GM23338 (cell line): ENCODE measurements at regions not wholly inside any gene's neighbourhood (a gene's known extent, or its start where the extent isn't known, plus 50 kb on each side); places are given as distances from the start of the nearest gene placed in this dataset.

Source experiments
- ATAC-seq: fragments of 200-7000 bp; cut with Tn5 transposase; 3 replicates; pipeline ENCODE4 v1.9.1; 2020
- DNase-seq: peaks from one replicate; pipeline ENCODE4 v3.0.0-alpha.2; 2015; ENCODE audit warnings: low spot score
- H2AFZ ChIP-seq: fragments of 200-600 bp; sonication (generic); 2 replicates; pipeline ENCODE4 v1.8.0; 2016; ENCODE audit warnings: antibody characterized with exemption, mild to moderate bottlenecking, moderate library complexity
- H3F3A ChIP-seq: fragments of 200-600 bp; sonication (generic); replicated peaks from 2 replicates; pipeline ENCODE4 v1.8.0; 2017; ENCODE audit warnings: antibody characterized with exemption, mixed run types, low read depth
- H3K27ac ChIP-seq: fragments of 200-600 bp; sonication (generic); 2 replicates; pipeline ENCODE4 v1.6.1; 2016; ENCODE audit warnings: low read depth
- H3K27me3 ChIP-seq: fragments of 200-600 bp; sonication (generic); 2 replicates; pipeline ENCODE4 v1.8.0; 2016; ENCODE audit warnings: mild to moderate bottlenecking, mixed run types, moderate library complexity; ENCODE audit not compliant: insufficient read depth
- H3K36me3 ChIP-seq: fragments of 200-600 bp; sonication (generic); 2 replicates; pipeline ENCODE4 v1.8.0; 2016; ENCODE audit warnings: mild to moderate bottlenecking; ENCODE audit not compliant: insufficient read depth
- H3K4me1 ChIP-seq: fragments of 200-600 bp; sonication (generic); 2 replicates; pipeline ENCODE4 v1.8.0; 2016; ENCODE audit warnings: mild to moderate bottlenecking, moderate library complexity; ENCODE audit not compliant: insufficient read depth
- H3K4me2 ChIP-seq: fragments of 200-600 bp; sonication (generic); 2 replicates; pipeline ENCODE4 v1.7.1; 2017; ENCODE audit warnings: mixed run types
- H3K4me3 ChIP-seq: fragments of 200-600 bp; sonication (generic); 2 replicates; pipeline ENCODE4 v1.6.1; 2016; ENCODE audit warnings: mixed run types
- H3K79me2 ChIP-seq: fragments of 200-600 bp; sonication (generic); replicated peaks from 2 replicates; pipeline ENCODE4 v1.8.0; 2017; ENCODE audit warnings: mild to moderate bottlenecking; ENCODE audit not compliant: insufficient read depth
- H3K9me2 ChIP-seq: fragments of 200-600 bp; sonication (generic); 2 replicates; pipeline ENCODE4 v1.8.0; 2017; ENCODE audit not compliant: insufficient read depth
- H4K20me1 ChIP-seq: fragments of 200-600 bp; sonication (generic); replicated peaks from 2 replicates; pipeline ENCODE4 v1.8.0; 2017; ENCODE audit warnings: mild to moderate bottlenecking; ENCODE audit not compliant: insufficient read depth
- H3K27ac Mint-ChIP-seq: 2 replicates; pipeline ENCODE4 v1.8.0; 2020; ENCODE audit warnings: inconsistent platforms, mild to moderate bottlenecking, moderate library complexity, mixed read lengths
- H3K27me3 Mint-ChIP-seq: 3 replicates; pipeline ENCODE4 v1.8.0; 2022; ENCODE audit warnings: low read depth, mild to moderate bottlenecking, moderate library complexity, mixed read lengths, inconsistent platforms; ENCODE audit not compliant: insufficient read depth, poor library complexity
- H3K36me3 Mint-ChIP-seq: 3 replicates; pipeline ENCODE4 v1.8.0; 2021; ENCODE audit warnings: low read depth, mild to moderate bottlenecking, inconsistent platforms, moderate library complexity, mixed read lengths
- H3K4me1 Mint-ChIP-seq: 3 replicates; pipeline ENCODE4 v1.8.0; 2020; ENCODE audit warnings: mild to moderate bottlenecking, inconsistent platforms, mixed read lengths
- H3K4me3 Mint-ChIP-seq: 3 replicates; pipeline ENCODE4 v1.8.0; 2021; ENCODE audit warnings: moderate library complexity, mild to moderate bottlenecking, inconsistent platforms, mixed read lengths
- H3K9me3 Mint-ChIP-seq: 3 replicates; pipeline ENCODE4 v1.8.0; 2020; ENCODE audit warnings: moderate library complexity, mild to moderate bottlenecking, inconsistent platforms, mixed read lengths
- EZH2 ChIP-seq: fragments of 200-600 bp; sonication (generic); IDR thresholded peaks from one replicate; pipeline ENCODE4 v1.8.0; 2017; ENCODE audit warnings: antibody characterized with exemption, mild to moderate bottlenecking, low read depth; ENCODE audit not compliant: unreplicated experiment
- EZH2phosphoT487 ChIP-seq: fragments of 200-600 bp; sonication (generic); IDR thresholded peaks from one replicate; pipeline ENCODE4 v1.8.1; 2018; ENCODE audit warnings: antibody characterized with exemption; ENCODE audit not compliant: unreplicated experiment
- NANOG ChIP-seq: IDR thresholded peaks from 2 replicates; pipeline ENCODE4 v1.6.1; 2016; ENCODE audit warnings: antibody characterized with exemption, borderline replicate concordance
- POLR2AphosphoS5 ChIP-seq: IDR thresholded peaks from 2 replicates; pipeline ENCODE4 v1.6.1; 2016; ENCODE audit warnings: antibody characterized with exemption, low read depth
- STAT1 ChIP-seq: IDR thresholded peaks from one replicate; pipeline ENCODE4 v1.6.1; 2016; ENCODE audit warnings: antibody characterized with exemption; ENCODE audit not compliant: unreplicated experiment
- ZNF114 ChIP-seq: fragments of 250-450 bp; sonication (Bioruptor Pico); IDR thresholded peaks from 2 replicates; pipeline ENCODE4 v1.5.0; 2020; ENCODE audit warnings: mild to moderate bottlenecking, moderate library complexity
- ZNF331 ChIP-seq: fragments of 250-450 bp; sonication (Bioruptor Pico); IDR thresholded peaks from 2 replicates; pipeline ENCODE4 v1.5.0; 2020; ENCODE audit warnings: low read depth, mild to moderate bottlenecking, moderate library complexity
- TF ChIP-seq, protein P1 (sequence below), 2 experiments: fragments of 200-600 bp in 1 of 2; sonication (generic) in 1 of 2; conservative IDR thresholded peaks; 2 replicates each; pipeline versions ENCODE4 v1.5.1 to v1.6.1; 2016 to 2017; ENCODE audit warnings: antibody characterized with exemption in 2 of 2, low read depth in 2 of 2, mild to moderate bottlenecking in 2 of 2, moderate library complexity in 1 of 2
- TF ChIP-seq, protein P2 (sequence below): fragments of 250-450 bp; sonication (Bioruptor Pico); IDR thresholded peaks from 2 replicates; pipeline ENCODE4 v1.5.0; 2020; ENCODE audit warnings: mild to moderate bottlenecking, moderate library complexity

- H4K20me1 ChIP-seq: no peaks in the 10 kb centered on the region
- no peak for DNase-seq
- Mint-ChIP-seq H3K4me3 (no peak overlapping the region), H3K4me1 (no peaks in the 10 kb centered on the region), H3K27me3 (no peaks in the 10 kb centered on the region), H3K27ac (no peak overlapping the region), H3K9me3 (no peaks in the 10 kb centered on the region), H3K36me3 (no peaks in the 10 kb centered on the region)
- H3K27ac ChIP-seq: no peak overlapping the region
- no peaks in the 10 kb centered on the region for H3K36me3 ChIP-seq
- no peak overlapping the region for H3K4me3 ChIP-seq
- TF ChIP-seq NANOG (no peak), POLR2AphosphoS5 (no peak), STAT1 (no peak), ZNF331 (CRISPR knock-in tag) (no peak), EZH2 (no peak), EZH2phosphoT487 (no peak), ZNF114 (CRISPR knock-in tag) (no peak)
- TF ChIP-seq, protein P1, sequence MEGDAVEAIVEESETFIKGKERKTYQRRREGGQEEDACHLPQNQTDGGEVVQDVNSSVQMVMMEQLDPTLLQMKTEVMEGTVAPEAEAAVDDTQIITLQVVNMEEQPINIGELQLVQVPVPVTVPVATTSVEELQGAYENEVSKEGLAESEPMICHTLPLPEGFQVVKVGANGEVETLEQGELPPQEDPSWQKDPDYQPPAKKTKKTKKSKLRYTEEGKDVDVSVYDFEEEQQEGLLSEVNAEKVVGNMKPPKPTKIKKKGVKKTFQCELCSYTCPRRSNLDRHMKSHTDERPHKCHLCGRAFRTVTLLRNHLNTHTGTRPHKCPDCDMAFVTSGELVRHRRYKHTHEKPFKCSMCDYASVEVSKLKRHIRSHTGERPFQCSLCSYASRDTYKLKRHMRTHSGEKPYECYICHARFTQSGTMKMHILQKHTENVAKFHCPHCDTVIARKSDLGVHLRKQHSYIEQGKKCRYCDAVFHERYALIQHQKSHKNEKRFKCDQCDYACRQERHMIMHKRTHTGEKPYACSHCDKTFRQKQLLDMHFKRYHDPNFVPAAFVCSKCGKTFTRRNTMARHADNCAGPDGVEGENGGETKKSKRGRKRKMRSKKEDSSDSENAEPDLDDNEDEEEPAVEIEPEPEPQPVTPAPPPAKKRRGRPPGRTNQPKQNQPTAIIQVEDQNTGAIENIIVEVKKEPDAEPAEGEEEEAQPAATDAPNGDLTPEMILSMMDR (conservative IDR thresholded peaks at IDR 0.05; ENCODE audit: low read depth in 2 of 2): no peak
- TF ChIP-seq, protein P2, sequence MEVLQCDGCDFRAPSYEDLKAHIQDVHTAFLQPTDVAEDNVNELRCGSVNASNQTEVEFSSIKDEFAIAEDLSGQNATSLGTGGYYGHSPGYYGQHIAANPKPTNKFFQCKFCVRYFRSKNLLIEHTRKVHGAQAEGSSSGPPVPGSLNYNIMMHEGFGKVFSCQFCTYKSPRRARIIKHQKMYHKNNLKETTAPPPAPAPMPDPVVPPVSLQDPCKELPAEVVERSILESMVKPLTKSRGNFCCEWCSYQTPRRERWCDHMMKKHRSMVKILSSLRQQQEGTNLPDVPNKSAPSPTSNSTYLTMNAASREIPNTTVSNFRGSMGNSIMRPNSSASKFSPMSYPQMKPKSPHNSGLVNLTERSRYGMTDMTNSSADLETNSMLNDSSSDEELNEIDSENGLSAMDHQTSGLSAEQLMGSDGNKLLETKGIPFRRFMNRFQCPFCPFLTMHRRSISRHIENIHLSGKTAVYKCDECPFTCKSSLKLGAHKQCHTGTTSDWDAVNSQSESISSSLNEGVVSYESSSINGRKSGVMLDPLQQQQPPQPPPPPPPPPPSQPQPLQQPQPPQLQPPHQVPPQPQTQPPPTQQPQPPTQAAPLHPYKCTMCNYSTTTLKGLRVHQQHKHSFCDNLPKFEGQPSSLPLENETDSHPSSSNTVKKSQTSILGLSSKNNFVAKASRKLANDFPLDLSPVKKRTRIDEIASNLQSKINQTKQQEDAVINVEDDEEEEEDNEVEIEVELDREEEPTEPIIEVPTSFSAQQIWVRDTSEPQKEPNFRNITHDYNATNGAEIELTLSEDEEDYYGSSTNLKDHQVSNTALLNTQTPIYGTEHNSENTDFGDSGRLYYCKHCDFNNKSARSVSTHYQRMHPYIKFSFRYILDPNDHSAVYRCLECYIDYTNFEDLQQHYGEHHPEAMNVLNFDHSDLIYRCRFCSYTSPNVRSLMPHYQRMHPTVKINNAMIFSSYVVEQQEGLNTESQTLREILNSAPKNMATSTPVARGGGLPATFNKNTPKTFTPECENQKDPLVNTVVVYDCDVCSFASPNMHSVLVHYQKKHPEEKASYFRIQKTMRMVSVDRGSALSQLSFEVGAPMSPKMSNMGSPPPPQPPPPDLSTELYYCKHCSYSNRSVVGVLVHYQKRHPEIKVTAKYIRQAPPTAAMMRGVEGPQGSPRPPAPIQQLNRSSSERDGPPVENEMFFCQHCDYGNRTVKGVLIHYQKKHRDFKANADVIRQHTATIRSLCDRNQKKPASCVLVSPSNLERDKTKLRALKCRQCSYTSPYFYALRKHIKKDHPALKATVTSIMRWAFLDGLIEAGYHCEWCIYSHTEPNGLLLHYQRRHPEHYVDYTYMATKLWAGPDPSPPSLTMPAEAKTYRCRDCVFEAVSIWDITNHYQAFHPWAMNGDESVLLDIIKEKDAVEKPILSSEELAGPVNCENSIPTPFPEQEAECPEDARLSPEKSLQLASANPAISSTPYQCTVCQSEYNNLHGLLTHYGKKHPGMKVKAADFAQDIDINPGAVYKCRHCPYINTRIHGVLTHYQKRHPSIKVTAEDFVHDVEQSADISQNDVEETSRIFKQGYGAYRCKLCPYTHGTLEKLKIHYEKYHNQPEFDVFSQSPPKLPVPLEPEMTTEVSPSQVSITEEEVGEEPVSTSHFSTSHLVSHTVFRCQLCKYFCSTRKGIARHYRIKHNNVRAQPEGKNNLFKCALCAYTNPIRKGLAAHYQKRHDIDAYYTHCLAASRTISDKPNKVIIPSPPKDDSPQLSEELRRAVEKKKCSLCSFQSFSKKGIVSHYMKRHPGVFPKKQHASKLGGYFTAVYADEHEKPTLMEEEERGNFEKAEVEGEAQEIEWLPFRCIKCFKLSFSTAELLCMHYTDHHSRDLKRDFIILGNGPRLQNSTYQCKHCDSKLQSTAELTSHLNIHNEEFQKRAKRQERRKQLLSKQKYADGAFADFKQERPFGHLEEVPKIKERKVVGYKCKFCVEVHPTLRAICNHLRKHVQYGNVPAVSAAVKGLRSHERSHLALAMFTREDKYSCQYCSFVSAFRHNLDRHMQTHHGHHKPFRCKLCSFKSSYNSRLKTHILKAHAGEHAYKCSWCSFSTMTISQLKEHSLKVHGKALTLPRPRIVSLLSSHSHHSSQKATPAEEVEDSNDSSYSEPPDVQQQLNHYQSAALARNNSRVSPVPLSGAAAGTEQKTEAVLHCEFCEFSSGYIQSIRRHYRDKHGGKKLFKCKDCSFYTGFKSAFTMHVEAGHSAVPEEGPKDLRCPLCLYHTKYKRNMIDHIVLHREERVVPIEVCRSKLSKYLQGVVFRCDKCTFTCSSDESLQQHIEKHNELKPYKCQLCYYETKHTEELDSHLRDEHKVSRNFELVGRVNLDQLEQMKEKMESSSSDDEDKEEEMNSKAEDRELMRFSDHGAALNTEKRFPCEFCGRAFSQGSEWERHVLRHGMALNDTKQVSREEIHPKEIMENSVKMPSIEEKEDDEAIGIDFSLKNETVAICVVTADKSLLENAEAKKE (CRISPR knock-in tag): no peak
- no peak overlapping the region for H2AFZ ChIP-seq
- H3K4me1 ChIP-seq: no peaks in the 10 kb centered on the region
- peaks cover 8% of the 10 kb centered on the region; the same call in 1 of the 2 replicates for H3K9me2 ChIP-seq
- ATAC-seq: no peak
- no peaks in the 10 kb centered on the region for H3F3A ChIP-seq
- H3K27me3 ChIP-seq: no peaks in the 10 kb centered on the region
- no peak overlapping the region for H3K4me2 ChIP-seq
- no peaks in the 10 kb centered on the region for H3K79me2 ChIP-seq
Measured at GRCh38 chr17:12422651-12423050, 243.0 kb upstream of the MYOCD start.
